Activated CD8-positive, alpha-beta T cell treated with anti-CD3 and anti-CD28 coated beads for 36 hours (primary cell): ENCODE measurements at regions not wholly inside any gene's neighbourhood (a gene's known extent, or its start where the extent isn't known, plus 50 kb on each side); places are given as distances from the start of the nearest gene placed in this dataset.

Experiments
- ATAC-seq: fragments of 200-7000 bp; cut with Tn5 transposase; one replicate; pipeline ENCODE4 v1.10.0; 2021; ENCODE audit warnings: mild to moderate bottlenecking, moderate library complexity
- CTCF ChIA-PET: fragments of 350-600 bp; sonication (Branson Sonifier 250); formaldehyde crosslinking; loops from one replicate; lab custom pipeline; 2021; ENCODE audit warnings: antibody characterized with exemption; lab: Charles Lee
- POLR2A ChIA-PET: fragments of 350-600 bp; sonication (Branson Sonifier 250); formaldehyde crosslinking; loops from one replicate; lab custom pipeline; 2021; ENCODE audit warnings: antibody characterized with exemption; lab: Charles Lee
- DNase-seq: peaks from one replicate; pipeline ENCODE4 v3.0.0-alpha.2; 2020
- H3K27ac Mint-ChIP-seq: one replicate; pipeline ENCODE4 v1.8.0; 2021; ENCODE audit warnings: mild to moderate bottlenecking, mixed read lengths
- H3K27me3 Mint-ChIP-seq: one replicate; pipeline ENCODE4 v1.8.0; 2021; ENCODE audit warnings: mixed read lengths
- H3K36me3 Mint-ChIP-seq: one replicate; pipeline ENCODE4 v1.8.0; 2021; ENCODE audit warnings: low read depth, mixed read lengths
- H3K4me1 Mint-ChIP-seq: one replicate; pipeline ENCODE4 v1.8.0; 2021; ENCODE audit warnings: low read depth, mixed read lengths
- H3K4me3 Mint-ChIP-seq: one replicate; pipeline ENCODE4 v1.8.0; 2021; ENCODE audit warnings: mild to moderate bottlenecking, moderate library complexity, mixed read lengths
- H3K9me3 Mint-ChIP-seq: one replicate; pipeline ENCODE4 v1.8.0; 2021; ENCODE audit warnings: mixed read lengths
- intact Hi-C: fragments of 100-400 bp; cut with micrococcal nuclease; formaldehyde crosslinking; loops from one replicate; pipeline ENCODE4 v1.10.0; 2022
- TF ChIP-seq, protein P1 (sequence below): fragments of 200-600 bp; IDR thresholded peaks from one replicate; pipeline ENCODE4 v1.8.0; 2022; ENCODE audit warnings: antibody characterized with exemption, mild to moderate bottlenecking

DNA sequence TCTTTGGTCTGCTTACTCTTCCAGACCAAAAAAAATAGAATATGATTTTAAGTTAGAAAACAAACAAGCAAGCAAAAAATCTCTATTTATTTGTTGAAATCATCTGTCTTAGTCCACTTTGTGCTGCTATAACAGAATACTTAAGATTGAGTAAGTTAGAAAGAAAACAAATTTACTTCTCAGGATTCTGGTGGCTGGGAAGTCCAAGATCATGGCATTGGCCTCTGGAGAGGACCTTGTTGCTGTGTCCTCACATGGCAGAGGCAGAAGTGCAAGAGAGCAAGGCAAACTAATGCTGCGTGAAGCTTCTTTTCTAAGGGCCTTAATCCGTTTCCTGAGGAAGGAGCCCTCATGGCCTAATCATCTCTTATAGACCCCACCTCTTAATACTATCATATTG is 156.2 kb downstream of the SPP2 start:
- H3K27me3 Mint-ChIP-seq, result no peaks in the 10 kb centered on the region
- DNase-seq (no peak), ATAC-seq (no peak)
- intact Hi-C loops, result no loop called here
- TF ChIP-seq, protein P1, sequence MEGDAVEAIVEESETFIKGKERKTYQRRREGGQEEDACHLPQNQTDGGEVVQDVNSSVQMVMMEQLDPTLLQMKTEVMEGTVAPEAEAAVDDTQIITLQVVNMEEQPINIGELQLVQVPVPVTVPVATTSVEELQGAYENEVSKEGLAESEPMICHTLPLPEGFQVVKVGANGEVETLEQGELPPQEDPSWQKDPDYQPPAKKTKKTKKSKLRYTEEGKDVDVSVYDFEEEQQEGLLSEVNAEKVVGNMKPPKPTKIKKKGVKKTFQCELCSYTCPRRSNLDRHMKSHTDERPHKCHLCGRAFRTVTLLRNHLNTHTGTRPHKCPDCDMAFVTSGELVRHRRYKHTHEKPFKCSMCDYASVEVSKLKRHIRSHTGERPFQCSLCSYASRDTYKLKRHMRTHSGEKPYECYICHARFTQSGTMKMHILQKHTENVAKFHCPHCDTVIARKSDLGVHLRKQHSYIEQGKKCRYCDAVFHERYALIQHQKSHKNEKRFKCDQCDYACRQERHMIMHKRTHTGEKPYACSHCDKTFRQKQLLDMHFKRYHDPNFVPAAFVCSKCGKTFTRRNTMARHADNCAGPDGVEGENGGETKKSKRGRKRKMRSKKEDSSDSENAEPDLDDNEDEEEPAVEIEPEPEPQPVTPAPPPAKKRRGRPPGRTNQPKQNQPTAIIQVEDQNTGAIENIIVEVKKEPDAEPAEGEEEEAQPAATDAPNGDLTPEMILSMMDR, result no peak
- H3K27ac Mint-ChIP-seq, result no peak overlapping the region
- CTCF ChIA-PET, result no interaction called here
- no peak overlapping the region for H3K4me3 Mint-ChIP-seq
- H3K9me3 Mint-ChIP-seq, result peaks cover 8% of the 10 kb centered on the region
- POLR2A ChIA-PET, result no interaction called here
- no peaks in the 10 kb centered on the region for H3K36me3 Mint-ChIP-seq
- H3K4me1 Mint-ChIP-seq, result peaks cover 3% of the 10 kb centered on the region

DNA sequence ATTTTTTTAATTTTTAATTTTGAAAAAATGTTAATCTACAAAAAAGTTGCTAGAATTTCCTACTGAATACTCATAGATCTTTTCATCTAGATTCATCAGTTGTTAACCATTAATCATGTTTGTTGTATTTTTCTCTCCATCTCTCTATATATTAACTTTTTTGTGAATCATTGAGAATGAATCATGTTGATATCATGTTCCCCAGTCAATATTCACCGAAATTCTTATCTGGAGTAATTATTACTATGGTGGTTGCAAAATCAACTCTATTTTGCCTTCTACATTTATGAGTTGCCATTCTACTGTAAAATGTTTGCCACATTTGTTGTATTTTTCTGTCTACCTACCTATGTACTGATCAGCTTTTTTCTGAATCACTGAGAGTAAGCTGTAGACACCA is 154.0 kb downstream of the SPP2 start:
- no peak for ATAC-seq

DNA sequence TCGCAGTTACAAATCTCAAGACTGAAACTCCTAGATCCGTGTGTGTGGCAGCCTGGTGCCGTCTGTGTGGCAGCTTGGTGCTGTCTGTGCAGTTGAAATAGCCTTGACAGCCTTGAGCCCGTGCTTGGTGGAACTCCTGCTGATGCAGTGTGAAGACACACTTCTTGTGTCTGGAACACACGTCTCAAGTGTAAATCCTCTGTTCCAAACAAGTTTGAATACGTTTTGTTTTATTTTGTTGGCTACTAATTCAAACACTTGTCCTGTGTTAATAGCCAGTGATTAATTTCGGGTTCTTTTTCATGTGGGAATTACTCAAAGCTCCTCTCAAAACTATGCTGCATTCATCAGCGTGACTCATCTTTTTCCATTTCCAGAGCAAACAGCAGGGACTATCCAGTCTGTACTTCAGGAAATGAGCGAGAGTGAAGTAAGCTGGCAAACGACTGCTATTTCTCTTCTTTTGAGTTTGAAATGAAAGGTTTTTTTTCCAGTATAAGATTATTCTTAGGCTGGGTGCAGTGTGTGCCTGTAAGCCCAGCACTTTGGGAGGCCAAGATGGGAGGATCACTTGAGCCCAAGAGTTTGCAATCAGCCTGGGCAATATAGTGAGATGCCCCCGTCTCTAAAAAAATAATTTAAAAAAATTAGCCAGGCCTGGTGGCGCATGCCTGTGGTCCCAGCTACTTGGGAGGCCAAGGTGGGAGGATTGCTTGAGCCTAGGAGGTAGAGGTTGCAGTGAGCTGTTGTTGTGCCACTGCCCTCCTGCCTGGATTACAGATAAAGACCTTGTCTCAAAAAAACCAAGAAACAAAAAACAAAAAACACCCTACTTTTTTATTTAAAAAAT is 152.9 kb downstream of the SPP2 start:
- H3K9me3 Mint-ChIP-seq, result peaks cover 8% of the 10 kb centered on the region
- CTCF ChIA-PET, result no interaction called here
- H3K27me3 Mint-ChIP-seq, result no peaks in the 10 kb centered on the region
- ATAC-seq, result no peak
- H3K27ac Mint-ChIP-seq, result no peak overlapping the region
- H3K4me1 Mint-ChIP-seq, result peaks cover 3% of the 10 kb centered on the region
- TF ChIP-seq, protein P1, result no peak
- no peak overlapping the region for H3K4me3 Mint-ChIP-seq
- H3K36me3 Mint-ChIP-seq, result no peaks in the 10 kb centered on the region
- intact Hi-C loops, result no loop called here
- no peak for DNase-seq
- POLR2A ChIA-PET, result interaction anchor here (0.6 kb wide), 1 partner anchor 12 kb away, joined by 4 read pairs; no protein-coding TSS in a partner anchor

More for the DNA sequence above, 154.0 kb downstream of the SPP2 start:
- Mint-ChIP-seq H3K27ac (no peak overlapping the region), H3K4me1 (peaks cover 3% of the 10 kb centered on the region), H3K9me3 (peaks cover 8% of the 10 kb centered on the region), H3K4me3 (no peak overlapping the region), H3K36me3 (no peaks in the 10 kb centered on the region), H3K27me3 (no peaks in the 10 kb centered on the region)
- ChIA-PET POLR2A (no interaction called here), CTCF (no interaction called here)
- intact Hi-C loops, result no loop called here
- DNase-seq, result no peak
- TF ChIP-seq, protein P1, result no peak

DNA sequence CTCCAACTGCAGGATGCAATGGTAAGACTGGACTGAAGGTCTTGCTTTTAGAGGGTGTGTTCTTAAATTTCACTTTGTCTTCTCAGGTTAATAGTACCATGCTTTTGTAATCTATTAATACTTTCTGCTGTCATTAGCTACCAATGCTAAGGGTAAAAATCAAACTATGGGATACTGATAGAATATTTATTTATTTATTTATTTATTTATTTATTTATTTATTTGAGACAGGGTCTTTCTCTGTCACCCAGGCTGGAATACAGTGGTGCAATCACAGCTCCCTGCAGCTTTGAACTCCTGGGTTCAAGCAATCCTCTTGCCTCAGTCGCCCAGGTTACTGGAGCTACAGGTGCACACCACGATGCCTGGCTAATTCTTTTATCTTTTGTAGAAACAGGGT is 152.1 kb downstream of the SPP2 start:
- Mint-ChIP-seq H3K27ac (no peak overlapping the region), H3K4me1 (peaks cover 3% of the 10 kb centered on the region), H3K36me3 (no peaks in the 10 kb centered on the region), H3K27me3 (no peaks in the 10 kb centered on the region), H3K4me3 (no peak overlapping the region), H3K9me3 (peaks cover 8% of the 10 kb centered on the region)
- ChIA-PET POLR2A (no interaction called here), CTCF (no interaction called here)
- intact Hi-C loops, result no loop called here
- no peak for DNase-seq
- ATAC-seq, result no peak
- TF ChIP-seq, protein P1, result no peak

DNA sequence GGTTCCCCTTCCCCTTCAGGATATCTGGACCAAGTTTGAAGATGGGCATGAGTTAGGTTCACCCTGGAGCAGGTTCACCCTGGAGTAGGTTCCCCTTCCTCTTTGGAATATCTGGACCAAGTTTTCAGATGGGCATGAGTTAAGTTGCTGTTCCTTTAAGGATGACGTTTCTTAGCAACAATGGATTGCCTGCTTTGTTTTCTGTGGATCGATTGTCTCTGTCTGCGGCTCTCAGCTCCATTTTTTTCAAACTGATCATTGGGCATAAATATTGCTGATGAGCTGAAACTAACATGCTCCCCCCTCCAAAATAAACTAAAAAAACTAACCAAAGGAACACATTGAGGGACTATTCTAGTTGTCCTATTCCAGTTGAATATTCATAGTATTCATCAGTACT is 149.5 kb downstream of the SPP2 start:
- DNase-seq (no peak), ATAC-seq (no peak)
- TF ChIP-seq, protein P1, result no peak
- POLR2A ChIA-PET, result no interaction called here
- Mint-ChIP-seq H3K27ac (no peak overlapping the region), H3K36me3 (no peaks in the 10 kb centered on the region), H3K4me3 (no peak overlapping the region), H3K27me3 (no peaks in the 10 kb centered on the region), H3K9me3 (peaks cover 7% of the 10 kb centered on the region), H3K4me1 (peaks cover 3% of the 10 kb centered on the region)
- CTCF ChIA-PET, result interaction anchor here (1.0 kb wide), 1 partner anchor 65 kb away, joined by 4 read pairs; no protein-coding TSS in a partner anchor
- intact Hi-C loops, result no loop called here
